ENCODE measurements at regions not wholly inside any gene's neighbourhood (a gene's known extent, or its start where the extent isn't known, plus 50 kb on each side); places are given as distances from the start of the nearest gene placed in this dataset.

- TF ChIP-seq CTCF (conservative IDR thresholded peaks at IDR 0.05; ENCODE audit: low read length) (no peak), EZH2phosphoT487 (IDR thresholded peaks at IDR 0.05; ENCODE audit: borderline replicate concordance) (no peak)
These were observed 621.7 kb downstream of the KCNJ3 start for GRCh38 chr2:155320236-155320635.
